Skin of body (tissue), 1 donor: ENCODE measurements at regions not wholly inside any gene's neighbourhood (a gene's known extent, or its start where the extent isn't known, plus 50 kb on each side); places are given as distances from the start of the nearest gene placed in this dataset.
"Not testable (repeated sequence)": the region's sequence is repeated elsewhere in the genome, so short reads cannot be mapped to it uniquely, and the experiment has no call there.

Experiments used
- DNase-seq: peaks from one replicate; lab custom pipeline; 2025; lab: John Stamatoyannopoulos, UW

- peak; percentile 9 for DNase-seq
Observed at GRCh38 chr6:85971238-85971637, 328.6 kb upstream of the SYNCRIP start.

DNA sequence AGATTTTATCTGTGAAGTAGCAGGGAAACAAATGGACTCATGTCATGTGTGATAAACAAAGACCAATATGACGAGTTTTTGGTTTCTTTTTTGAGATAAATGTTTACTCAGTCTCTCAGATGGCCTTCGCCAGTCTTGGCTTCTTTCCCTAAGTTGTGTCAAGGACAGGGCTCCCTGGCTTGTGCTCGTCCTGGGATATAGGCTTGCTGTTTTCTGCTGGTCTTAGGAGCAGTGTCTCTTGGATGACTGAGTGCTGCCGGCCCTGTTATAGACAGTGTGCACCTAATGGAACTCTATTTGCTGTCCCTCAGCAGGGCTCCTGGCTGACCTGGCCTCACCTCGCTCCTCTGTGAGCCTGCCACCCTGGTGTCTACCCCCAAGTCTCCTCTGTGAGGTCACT lies 324.1 kb upstream of the SYNCRIP start:
- DNase-seq: no peak

- DNase-seq: no peak
Observed at GRCh38 chr6:85961746-85962145, 319.1 kb upstream of the SYNCRIP start.

DNA sequence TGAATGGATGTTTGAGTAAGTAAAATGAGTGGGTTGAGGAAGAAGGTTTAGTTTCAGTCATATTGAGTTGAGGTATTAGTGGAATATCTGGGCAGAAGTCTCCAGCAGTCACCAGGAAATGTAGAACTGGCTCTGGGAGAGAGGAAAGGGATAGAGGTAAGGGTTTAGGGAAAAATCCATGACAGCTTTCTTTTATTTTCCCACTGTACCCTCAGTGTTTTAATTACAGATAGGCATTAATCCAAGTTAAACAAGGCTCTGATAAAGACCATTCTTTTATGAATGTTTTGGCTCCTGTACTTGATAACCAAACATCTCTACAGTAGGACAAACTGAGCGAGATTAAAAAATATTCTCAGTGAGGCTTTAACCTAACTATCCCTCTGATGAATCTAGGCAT lies 318.4 kb upstream of the SYNCRIP start:
- DNase-seq: no peak

- DNase-seq: no peak
Observed at GRCh38 chr6:85948481-85948880, 305.8 kb upstream of the SYNCRIP start.

- no peak for DNase-seq
Observed at GRCh38 chr6:85945459-85946185, 302.9 kb upstream of the SYNCRIP start.

DNA sequence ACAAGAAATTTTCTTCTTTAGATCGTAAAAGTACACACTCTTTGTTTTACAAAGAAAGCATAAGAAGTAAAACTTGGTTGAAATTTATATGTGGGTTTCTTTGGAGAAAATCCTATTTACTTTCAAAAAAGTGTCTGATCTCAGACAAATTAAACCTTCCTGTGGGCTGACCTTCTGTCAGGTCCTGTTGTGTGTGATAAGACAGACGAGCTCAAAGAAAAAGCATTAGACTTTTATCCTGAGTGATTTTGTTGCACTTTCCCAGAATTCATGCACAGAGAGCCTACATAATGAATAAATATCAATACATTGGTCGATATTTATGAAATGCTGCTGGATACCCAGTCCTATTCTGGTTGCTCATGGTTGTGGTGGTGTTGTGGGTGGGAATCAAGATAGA lies 302.1 kb upstream of the SYNCRIP start:
- no peak for DNase-seq

DNA sequence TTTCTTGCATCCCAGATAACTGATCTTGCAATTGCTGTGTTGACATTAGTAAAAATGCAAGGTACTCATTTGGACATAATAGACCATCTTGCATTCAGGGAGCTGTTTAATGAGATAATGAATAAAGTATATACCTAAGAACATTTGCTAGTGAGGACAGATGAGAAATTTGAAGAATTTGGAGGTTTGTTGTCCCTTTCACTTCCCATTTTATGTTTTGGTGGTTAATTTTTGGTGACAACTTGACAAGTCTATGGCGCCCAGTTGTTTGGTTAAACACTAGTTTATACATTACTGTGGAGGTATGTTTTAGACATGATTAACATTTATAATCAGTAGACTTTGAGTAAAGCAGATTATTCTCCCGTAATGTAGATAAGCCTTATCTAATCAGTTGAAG lies 300.2 kb upstream of the SYNCRIP start:
- DNase-seq: no peak

GRCh38 chr6:85936916-85937315 lies 294.2 kb upstream of the SYNCRIP start:
- DNase-seq: no peak

DNA sequence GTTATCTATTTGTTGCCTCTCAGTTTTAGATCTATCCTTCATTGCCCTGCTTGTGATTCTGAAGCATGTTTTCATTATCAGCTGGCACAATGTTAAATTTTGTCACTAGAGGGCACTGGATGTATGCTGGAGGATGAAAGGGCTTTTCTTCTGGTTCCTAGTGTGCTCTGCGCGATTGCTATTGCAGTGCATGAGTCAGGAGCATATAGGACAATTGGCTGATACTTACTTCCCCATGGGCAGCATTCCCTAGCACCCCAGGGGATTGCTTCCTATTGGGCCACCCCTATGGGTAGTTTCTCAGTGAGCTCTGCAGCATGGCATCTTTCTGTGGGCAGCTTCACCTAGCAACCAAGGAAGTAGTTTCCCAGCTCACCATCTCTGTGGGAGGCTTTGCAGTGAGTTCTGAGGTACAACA lies 280.3 kb upstream of the SYNCRIP start:
- no peak for DNase-seq

DNA sequence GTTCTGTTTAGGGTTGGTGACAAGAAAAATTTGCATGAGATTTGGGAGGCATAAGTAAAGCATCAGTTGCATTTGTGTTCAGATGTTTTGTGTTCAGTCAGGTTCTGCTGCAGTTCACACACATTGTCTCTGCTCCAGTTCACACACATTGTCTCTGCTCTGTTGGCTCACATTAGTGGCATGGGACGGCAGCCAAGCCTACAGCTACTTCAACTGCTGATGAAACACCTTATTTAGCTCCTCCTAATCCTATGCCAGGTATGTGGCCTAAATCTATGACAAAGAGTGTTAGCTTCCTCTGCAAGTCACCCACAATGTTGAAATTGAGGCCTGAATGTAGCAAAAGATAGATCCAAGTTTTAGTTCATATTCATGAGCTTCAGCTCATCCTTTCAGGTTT lies 278.1 kb upstream of the SYNCRIP start:
- no peak for DNase-seq

DNA sequence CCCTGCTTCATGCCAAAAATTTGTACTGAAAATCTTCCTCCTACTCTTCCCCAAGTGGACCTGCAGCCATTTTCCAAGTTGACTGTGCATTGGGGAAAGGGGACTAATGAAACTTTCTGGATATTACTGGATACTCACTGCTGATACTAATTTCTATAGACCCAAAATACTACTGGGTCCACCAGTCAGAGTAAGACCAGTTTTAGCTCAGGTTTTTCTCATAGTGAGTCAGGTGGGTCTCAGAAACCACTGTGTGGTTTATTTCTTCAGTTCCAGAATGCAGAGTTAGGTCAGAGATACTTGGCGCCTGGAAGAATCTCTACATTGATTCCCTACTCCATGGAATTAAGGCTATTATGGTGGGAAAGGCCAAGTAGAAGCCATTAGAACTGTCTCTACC lies 274.8 kb upstream of the SYNCRIP start:
- no peak for DNase-seq

GRCh38 chr6:85913001-85913400 lies 270.3 kb upstream of the SYNCRIP start:
- DNase-seq: no peak

- no peak for DNase-seq
Observed at GRCh38 chr6:85912582-85912981, 269.9 kb upstream of the SYNCRIP start.

DNA sequence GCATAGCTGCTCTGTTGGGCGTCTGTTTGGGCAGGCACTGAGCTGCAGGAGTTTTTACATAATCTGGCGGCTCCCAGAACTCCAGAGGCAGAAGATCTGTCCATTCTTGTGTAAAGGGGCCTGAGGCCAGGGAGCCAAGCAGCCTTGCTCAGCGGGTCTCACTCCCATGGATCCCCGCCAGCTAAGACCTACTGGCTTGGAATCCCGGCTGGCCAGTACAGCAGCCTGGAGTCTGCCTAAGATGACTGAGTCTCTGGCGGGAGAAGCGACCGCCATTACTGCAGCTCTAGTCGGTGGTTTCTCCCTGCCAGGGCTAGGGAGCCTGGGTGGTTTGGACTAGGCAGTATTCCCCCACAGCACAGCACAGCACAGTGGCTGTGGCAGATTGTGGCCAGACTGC lies 268.4 kb upstream of the SYNCRIP start:
- no peak for DNase-seq

DNA sequence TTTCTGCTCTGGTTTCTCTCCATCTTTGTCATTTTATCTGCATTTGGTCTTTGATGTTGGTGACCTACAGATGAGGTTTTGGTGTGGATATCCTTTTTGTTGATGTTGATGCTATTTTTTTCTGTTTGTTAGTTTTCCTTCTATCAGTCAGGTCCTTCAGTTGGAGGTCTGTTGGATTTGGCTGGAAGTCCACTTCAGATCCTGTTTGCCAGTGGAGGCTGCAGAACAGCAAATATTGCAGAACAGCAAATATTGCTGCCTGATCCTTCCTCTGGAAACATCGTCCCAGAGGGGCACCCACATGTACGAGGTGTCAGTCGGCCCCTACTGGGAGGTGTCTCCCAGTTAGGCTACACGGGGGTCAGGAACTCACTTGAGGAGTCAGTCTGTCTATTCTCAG lies 265.4 kb upstream of the SYNCRIP start:
- not testable (repeated sequence) for DNase-seq

- no peak for DNase-seq
Observed at GRCh38 chr6:85892346-85892745, 249.7 kb upstream of the SYNCRIP start.

GRCh38 chr6:85887461-85887860 lies 244.8 kb upstream of the SYNCRIP start:
- DNase-seq: no peak

DNA sequence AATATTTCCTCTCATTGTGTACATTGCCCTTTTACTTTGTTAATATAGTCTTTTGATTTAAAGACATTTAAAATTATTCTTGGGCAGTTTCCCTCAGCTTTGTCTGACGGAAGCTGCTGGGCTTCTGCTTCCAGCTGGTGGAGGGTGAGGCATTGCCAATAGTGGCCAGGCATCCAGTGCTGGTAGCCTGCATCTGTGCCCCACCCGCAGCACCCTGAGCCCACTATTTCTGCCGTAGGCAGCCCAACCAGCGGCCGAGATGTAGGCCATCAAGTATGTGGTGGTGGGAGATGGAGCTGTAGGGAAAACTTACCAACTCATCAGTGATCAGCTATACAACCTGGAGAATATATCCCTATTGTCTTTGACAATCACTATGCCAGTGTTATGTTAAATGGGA lies 226.0 kb upstream of the SYNCRIP start:
- no peak for DNase-seq

DNA sequence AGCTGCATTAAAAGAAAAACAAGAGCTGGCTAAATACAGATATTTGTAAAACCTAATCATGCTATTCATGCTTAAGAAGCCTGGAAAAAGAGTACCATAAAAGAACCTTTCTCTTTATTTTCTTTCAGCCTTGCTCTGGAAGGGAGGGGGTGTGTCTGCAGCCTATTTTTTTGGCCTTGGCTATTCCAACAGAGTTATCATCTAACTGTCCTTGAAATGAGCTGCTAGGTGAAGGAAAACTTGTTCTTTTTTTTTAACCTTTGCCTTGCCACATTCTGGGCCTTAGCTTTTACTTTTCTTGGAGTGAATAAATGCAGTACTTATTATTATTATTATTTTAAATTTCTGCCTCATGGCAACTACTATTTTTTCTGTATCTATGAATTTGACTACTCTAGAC lies 224.9 kb upstream of the SYNCRIP start:
- DNase-seq: no peak

- DNase-seq: no peak
Observed at GRCh38 chr6:85866758-85867401, 224.2 kb upstream of the SYNCRIP start.

GRCh38 chr6:85866370-85866730 lies 223.7 kb upstream of the SYNCRIP start:
- no peak for DNase-seq
